ENCODE measurements at regions not wholly inside any gene's neighbourhood (a gene's known extent, or its start where the extent isn't known, plus 50 kb on each side); places are given as distances from the start of the nearest gene placed in this dataset.

DNA sequence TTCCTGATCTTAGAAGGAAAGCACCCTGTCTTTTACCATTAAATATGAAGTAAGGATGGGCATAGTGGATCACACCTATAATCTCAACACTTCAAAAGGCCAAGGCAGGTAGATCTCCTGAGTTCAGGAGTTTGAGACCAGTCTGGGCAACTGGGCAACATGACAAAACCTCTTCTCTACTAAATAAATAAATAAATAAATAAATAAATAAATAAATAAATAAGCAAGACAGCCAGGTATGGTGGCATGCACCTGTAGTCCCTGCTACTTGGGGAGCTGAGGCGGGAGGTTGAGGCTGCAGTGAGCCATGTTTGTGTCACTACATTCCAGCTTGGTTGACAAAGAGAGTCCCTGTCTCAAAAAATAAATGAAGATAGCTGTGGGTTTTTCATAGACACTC lies 313.1 kb downstream of the RPS24 start:
- Histone ChIP-seq H3K27me3 (no peaks in the 10 kb centered on the region), H3K27ac (no peak overlapping the region), H3K4me3 (no peak overlapping the region), H3K36me3 (no peaks in the 10 kb centered on the region), H3K9me3 (no peaks in the 10 kb centered on the region), H3K4me1 (peaks cover 0 to 10% (median 0%) of the 10 kb centered on the region in 4 donors)
- WGBS (ENCODE audit: insufficient coverage, low coverage, low lambda C conversion rate, missing lambda C conversion rate) = 75% methylated on average over 1 of the region's 1 CpG
- ATAC-seq (no peak), DNase-seq (peak in 1 of 3 donors; percentile 7)
- intact Hi-C loops (cut with DNase I) = no loop called here
- TF ChIP-seq, protein P1, sequence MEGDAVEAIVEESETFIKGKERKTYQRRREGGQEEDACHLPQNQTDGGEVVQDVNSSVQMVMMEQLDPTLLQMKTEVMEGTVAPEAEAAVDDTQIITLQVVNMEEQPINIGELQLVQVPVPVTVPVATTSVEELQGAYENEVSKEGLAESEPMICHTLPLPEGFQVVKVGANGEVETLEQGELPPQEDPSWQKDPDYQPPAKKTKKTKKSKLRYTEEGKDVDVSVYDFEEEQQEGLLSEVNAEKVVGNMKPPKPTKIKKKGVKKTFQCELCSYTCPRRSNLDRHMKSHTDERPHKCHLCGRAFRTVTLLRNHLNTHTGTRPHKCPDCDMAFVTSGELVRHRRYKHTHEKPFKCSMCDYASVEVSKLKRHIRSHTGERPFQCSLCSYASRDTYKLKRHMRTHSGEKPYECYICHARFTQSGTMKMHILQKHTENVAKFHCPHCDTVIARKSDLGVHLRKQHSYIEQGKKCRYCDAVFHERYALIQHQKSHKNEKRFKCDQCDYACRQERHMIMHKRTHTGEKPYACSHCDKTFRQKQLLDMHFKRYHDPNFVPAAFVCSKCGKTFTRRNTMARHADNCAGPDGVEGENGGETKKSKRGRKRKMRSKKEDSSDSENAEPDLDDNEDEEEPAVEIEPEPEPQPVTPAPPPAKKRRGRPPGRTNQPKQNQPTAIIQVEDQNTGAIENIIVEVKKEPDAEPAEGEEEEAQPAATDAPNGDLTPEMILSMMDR (IDR thresholded peaks at IDR 0.05) = no peak
- no peak for TF ChIP-seq POLR2A (IDR thresholded peaks at IDR 0.05)

GRCh38 chr10:78348411-78349164 lies 314.9 kb downstream of the RPS24 start:
- peaks cover 0 to 10% (median 0%) of the 10 kb centered on the region in 4 donors for H3K4me1 ChIP-seq
- H3K27ac ChIP-seq = no peak overlapping the region
- H3K36me3 ChIP-seq = no peaks in the 10 kb centered on the region
- intact Hi-C loops (cut with DNase I) = no loop called here
- DNase-seq (peak in 1 of 3 donors; percentile 12), ATAC-seq (no peak)
- TF ChIP-seq POLR2A (IDR thresholded peaks at IDR 0.05) = no peak
- TF ChIP-seq, protein P1 (IDR thresholded peaks at IDR 0.05) = no peak
- WGBS (ENCODE audit: insufficient coverage, low coverage, low lambda C conversion rate, missing lambda C conversion rate) = 56% methylated on average over 5 of the region's 6 CpGs
- H3K9me3 ChIP-seq = no peaks in the 10 kb centered on the region
- no peak overlapping the region for H3K4me3 ChIP-seq
- H3K27me3 ChIP-seq = no peaks in the 10 kb centered on the region

DNA sequence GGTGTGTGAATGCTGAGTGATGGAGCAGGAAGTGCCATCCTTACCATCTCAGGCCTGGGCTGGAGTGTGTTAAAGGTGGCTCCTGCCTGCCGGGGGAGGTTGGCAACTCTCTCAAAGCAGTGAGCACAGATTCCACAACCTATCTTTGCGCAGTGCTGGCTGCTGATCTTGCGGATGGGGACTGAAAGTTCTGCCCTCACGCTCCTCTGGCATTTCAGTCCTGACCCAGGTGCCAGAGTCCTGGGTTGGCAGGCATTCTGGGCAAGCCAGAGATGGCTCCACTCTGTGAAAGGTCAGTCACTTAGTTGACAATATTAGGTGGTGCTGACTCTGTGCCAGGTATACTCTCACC lies 315.5 kb downstream of the RPS24 start:
- peaks cover 0 to 10% (median 0%) of the 10 kb centered on the region in 4 donors for H3K4me1 ChIP-seq
- 60% methylated on average over 1 of the region's 4 CpGs for WGBS (ENCODE audit: insufficient coverage, low coverage, low lambda C conversion rate, missing lambda C conversion rate)
- DNase-seq = peak; percentile 49 to 91 (median 78)

DNA sequence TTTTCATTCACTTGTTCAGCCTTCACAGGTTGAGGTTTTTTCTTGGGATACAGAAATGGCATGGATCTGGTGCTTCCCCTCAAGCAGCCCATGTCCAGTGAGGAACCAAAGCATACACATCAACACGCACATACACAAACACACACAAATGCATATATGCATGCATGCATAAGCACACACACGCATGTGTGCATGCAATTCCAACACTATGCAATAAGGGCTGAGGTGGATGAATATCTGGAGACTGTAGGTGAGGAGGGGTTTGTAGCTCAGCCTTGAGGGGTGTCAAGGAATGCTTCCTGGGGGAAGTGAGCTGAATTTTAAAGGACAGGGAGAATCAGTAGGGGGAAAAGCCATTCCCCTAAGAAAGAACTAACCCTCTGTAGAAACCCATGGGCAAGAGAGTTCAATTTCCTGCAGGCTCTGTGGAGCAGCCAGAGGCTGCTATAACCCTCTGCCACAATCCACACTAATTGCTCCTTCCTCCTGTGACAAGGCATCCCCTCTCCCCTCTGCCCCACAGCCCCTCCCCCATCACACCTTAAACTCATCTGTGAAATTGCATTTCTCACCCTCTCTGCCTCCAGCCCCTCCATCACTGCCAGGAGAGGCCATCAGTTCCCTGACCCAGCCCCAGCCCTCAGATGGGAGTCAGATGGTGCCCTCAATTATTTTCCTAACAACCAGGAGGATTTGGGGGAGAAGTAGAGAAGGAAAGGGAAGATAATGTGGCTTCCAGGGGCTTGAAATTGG lies 316.4 kb downstream of the RPS24 start:
- no peak for ATAC-seq
- H3K27me3 ChIP-seq = no peaks in the 10 kb centered on the region
- TF ChIP-seq, protein P1 (IDR thresholded peaks at IDR 0.05) = no peak
- TF ChIP-seq POLR2A (IDR thresholded peaks at IDR 0.05) = no peak
- H3K27ac ChIP-seq = no peak overlapping the region
- no peaks in the 10 kb centered on the region for H3K9me3 ChIP-seq
- no peak overlapping the region for H3K4me3 ChIP-seq
- peak in 1 of 3 donors; percentile 18 for DNase-seq
- intact Hi-C loops (cut with DNase I) = no loop called here
- no peaks in the 10 kb centered on the region for H3K36me3 ChIP-seq
- 96% methylated on average over 2 of the region's 2 CpGs for WGBS (ENCODE audit: insufficient coverage, low coverage, low lambda C conversion rate, missing lambda C conversion rate)
- peaks cover 0 to 10% (median 0%) of the 10 kb centered on the region in 4 donors for H3K4me1 ChIP-seq

More for the DNA sequence above, 315.5 kb downstream of the RPS24 start:
- intact Hi-C loops (cut with DNase I) = no loop called here
- no peaks in the 10 kb centered on the region for H3K27me3 ChIP-seq
- TF ChIP-seq, protein P1 (IDR thresholded peaks at IDR 0.05) = no peak
- TF ChIP-seq POLR2A (IDR thresholded peaks at IDR 0.05) = no peak
- H3K4me3 ChIP-seq = no peak overlapping the region
- ATAC-seq = peak; percentile 51 to 95 (median 80)
- no peaks in the 10 kb centered on the region for H3K9me3 ChIP-seq
- no peak overlapping the region for H3K27ac ChIP-seq
- H3K36me3 ChIP-seq = no peaks in the 10 kb centered on the region

All from right lobe of liver (tissue), 6 donors.